ENCODE measurements at regions not wholly inside any gene's neighbourhood (a gene's known extent, or its start where the extent isn't known, plus 50 kb on each side); places are given as distances from the start of the nearest gene placed in this dataset.

- TF ChIP-seq CTCF (IDR thresholded peaks at IDR 0.05) (no peak), POLR2A (IDR thresholded peaks at IDR 0.05) (no peak), POLR2AphosphoS5 (IDR thresholded peaks at IDR 0.05) (no peak), EP300 (IDR thresholded peaks at IDR 0.05) (no peak)
These were observed 83.5 kb upstream of the CUX1 start for GRCh38 chr7:101733713-101734475.
